Cardiac fibroblast (primary cell): ENCODE measurements at regions not wholly inside any gene's neighbourhood (a gene's known extent, or its start where the extent isn't known, plus 50 kb on each side); places are given as distances from the start of the nearest gene placed in this dataset.
"Not testable (repeated sequence)": the region's sequence is repeated elsewhere in the genome, so short reads cannot be mapped to it uniquely, and the experiment has no call there.

Experiments used
- DNase-seq, 2 donors: peaks; one replicate each; pipeline versions ENCODE4 v3.0.0 to v3.0.0-alpha.2; 2010; ENCODE audit warnings: low read depth in 2 of 2
- H3K4me3 ChIP-seq, 2 donors: replicated peaks in 1 of 2; 1 replicate in 1 of 2; 2 replicates in 1 of 2; pipeline ENCODE4 v1.5.1; 2011; ENCODE audit warnings: low read depth in 2 of 2, low read length in 2 of 2, mild to moderate bottlenecking in 2 of 2, moderate library complexity in 1 of 2
- CTCF ChIP-seq: IDR thresholded peaks from one replicate; pipeline ENCODE4 v1.5.1; 2011; ENCODE audit warnings: low read depth, mild to moderate bottlenecking, low read length, inconsistent platforms

GRCh38 chr6:66103354-66103753, 396.3 kb upstream of the EYS start:
- DNase-seq, result no peak
- no peak overlapping the region for H3K4me3 ChIP-seq
- no peak for TF ChIP-seq CTCF

- no peak for TF ChIP-seq CTCF
- DNase-seq, result no peak
- no peak overlapping the region for H3K4me3 ChIP-seq
These were observed 389.7 kb upstream of the EYS start for GRCh38 chr6:66096679-66097078.

DNA sequence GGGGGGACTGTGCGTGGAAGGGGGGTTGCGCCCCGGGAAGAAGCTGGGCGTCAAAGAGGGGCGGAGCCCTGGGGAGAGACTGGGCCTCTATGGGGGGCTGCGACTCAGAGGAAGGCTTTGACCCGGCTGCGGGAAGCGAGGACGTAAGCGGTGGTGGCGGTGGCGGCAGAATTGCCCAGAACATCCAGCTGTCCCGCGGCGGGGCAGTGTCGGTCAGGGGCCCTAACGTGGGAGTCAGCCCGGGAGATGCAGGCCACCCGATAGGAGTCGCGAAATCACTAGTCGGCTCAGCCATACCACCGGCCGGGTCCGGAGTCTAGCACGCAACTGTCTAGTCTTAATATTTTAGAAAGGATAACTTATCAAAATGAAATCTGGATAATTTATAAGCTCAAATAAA, 387.6 kb upstream of the EYS start:
- TF ChIP-seq CTCF, result no peak
- DNase-seq, result no peak
- H3K4me3 ChIP-seq, result no peak overlapping the region

- not testable (repeated sequence) for DNase-seq, H3K4me3 ChIP-seq
These were observed 385.3 kb upstream of the EYS start for GRCh38 chr6:66092306-66092705.

GRCh38 chr6:66086532-66086931, 379.5 kb upstream of the EYS start:
- H3K4me3 ChIP-seq, result no peak overlapping the region
- no peak for TF ChIP-seq CTCF
- DNase-seq, result no peak

- no peak for DNase-seq
- H3K4me3 ChIP-seq, result no peak overlapping the region
- TF ChIP-seq CTCF, result no peak
These were observed 375.9 kb upstream of the EYS start for GRCh38 chr6:66082914-66083313.

- no peak overlapping the region for H3K4me3 ChIP-seq
- DNase-seq, result no peak
- TF ChIP-seq CTCF, result no peak
These were observed 361.9 kb upstream of the EYS start for GRCh38 chr6:66068907-66069306.
